Immature natural killer cell (primary cell): ENCODE measurements at regions not wholly inside any gene's neighbourhood (a gene's known extent, or its start where the extent isn't known, plus 50 kb on each side); places are given as distances from the start of the nearest gene placed in this dataset.
A peak's percentile ranks its signal among the peaks of the same experiment; 100 is the strongest.
"Not testable (repeated sequence)": the region's sequence is repeated elsewhere in the genome, so short reads cannot be mapped to it uniquely, and the experiment has no call there.

Experiments used
- DNase-seq, 3 donors: peaks; one replicate each; pipeline ENCODE4 v3.0.0; 2022; ENCODE audit warnings: mixed read lengths in 1 of 3
- H3K27ac Mint-ChIP-seq, 6 donors: one replicate each; pipeline ENCODE4 v1.8.0; 2020; ENCODE audit warnings: mixed read lengths in 6 of 6, mild to moderate bottlenecking in 5 of 6, inconsistent platforms in 4 of 6, moderate library complexity in 3 of 6
- H3K27me3 Mint-ChIP-seq, 3 donors: one replicate each; pipeline ENCODE4 v1.8.0; 2020 to 2021; ENCODE audit warnings: low read depth in 3 of 3, mild to moderate bottlenecking in 3 of 3, mixed read lengths in 3 of 3, moderate library complexity in 3 of 3, inconsistent platforms in 1 of 3
- H3K36me3 Mint-ChIP-seq, 3 donors: one replicate each; pipeline ENCODE4 v1.8.0; 2020; ENCODE audit warnings: mixed read lengths in 3 of 3, inconsistent platforms in 2 of 3, mild to moderate bottlenecking in 2 of 3
- H3K4me1 Mint-ChIP-seq, 2 donors: one replicate each; pipeline ENCODE4 v1.8.0; 2020; ENCODE audit warnings: inconsistent platforms in 2 of 2, mild to moderate bottlenecking in 2 of 2, mixed read lengths in 2 of 2, moderate library complexity in 1 of 2
- H3K4me3 Mint-ChIP-seq, 5 donors: one replicate each; pipeline ENCODE4 v1.8.0; 2020; ENCODE audit warnings: mild to moderate bottlenecking in 5 of 5, mixed read lengths in 5 of 5, inconsistent platforms in 3 of 5, moderate library complexity in 3 of 5
- H3K9me3 Mint-ChIP-seq, 6 donors: one replicate each; pipeline ENCODE4 v1.8.0; 2020; ENCODE audit warnings: mild to moderate bottlenecking in 6 of 6, mixed read lengths in 6 of 6, inconsistent platforms in 4 of 6, moderate library complexity in 3 of 6

DNA sequence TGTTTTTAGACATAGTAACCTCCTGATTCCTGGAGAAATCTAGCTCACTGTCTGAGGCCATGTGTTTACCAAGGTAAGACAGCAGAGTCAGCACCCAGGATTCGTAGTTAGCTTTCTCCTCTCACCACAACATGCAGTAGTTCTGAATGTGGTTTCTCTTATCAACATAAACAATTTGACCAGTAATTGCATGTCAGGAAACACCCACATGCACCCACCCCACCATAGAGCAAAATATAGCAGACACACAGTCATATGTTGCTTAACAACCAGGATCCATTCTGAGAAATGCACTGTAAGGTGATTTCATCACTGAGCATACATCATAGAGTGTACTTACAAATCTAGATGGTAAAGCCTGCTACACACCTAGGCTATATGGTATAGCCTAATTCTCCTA is 1004.0 kb downstream of the ANKRD7 start:
- H3K27ac Mint-ChIP-seq: no peak overlapping the region
- no peak for DNase-seq
- no peaks in the 10 kb centered on the region for H3K4me1 Mint-ChIP-seq
- no peak overlapping the region for H3K4me3 Mint-ChIP-seq
- H3K9me3 Mint-ChIP-seq: peaks cover 6 to 33% (median 14%) of the 10 kb centered on the region in 6 donors
- no peaks in the 10 kb centered on the region for H3K36me3 Mint-ChIP-seq
- no peaks in the 10 kb centered on the region for H3K27me3 Mint-ChIP-seq

- H3K4me1 Mint-ChIP-seq: no peaks in the 10 kb centered on the region
Observed at GRCh38 chr7:119232091-119232490, 1007.6 kb downstream of the ANKRD7 start.

DNA sequence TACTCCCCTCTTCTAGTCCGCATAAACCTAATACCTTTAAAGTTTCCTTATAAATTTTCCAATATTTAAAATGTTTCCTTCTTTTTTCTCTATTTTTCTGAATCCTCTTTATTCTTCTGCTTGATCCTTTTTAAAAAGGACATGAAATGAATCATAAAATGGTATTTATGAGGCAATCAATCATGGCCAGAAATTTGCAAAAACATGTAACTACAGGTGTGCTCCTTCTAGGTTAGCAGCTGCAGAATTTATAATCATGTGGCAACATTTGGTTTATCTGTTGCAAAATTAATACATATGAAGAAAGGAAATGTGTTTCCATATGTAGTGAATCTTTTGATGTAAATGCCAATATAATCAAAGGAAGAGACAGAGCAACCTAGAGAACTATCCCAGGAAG is 1008.5 kb downstream of the ANKRD7 start:
- peaks cover 0 to 37% (median 13%) of the 10 kb centered on the region in 6 donors for H3K9me3 Mint-ChIP-seq
- H3K27me3 Mint-ChIP-seq: no peaks in the 10 kb centered on the region
- no peak overlapping the region for H3K4me3 Mint-ChIP-seq
- H3K4me1 Mint-ChIP-seq: no peaks in the 10 kb centered on the region
- DNase-seq: no peak
- H3K36me3 Mint-ChIP-seq: no peaks in the 10 kb centered on the region
- H3K27ac Mint-ChIP-seq: no peak overlapping the region

More at GRCh38 chr7:119232091-119232490, 1007.6 kb downstream of the ANKRD7 start:
- Mint-ChIP-seq H3K4me3 (no peak overlapping the region), H3K36me3 (no peaks in the 10 kb centered on the region), H3K27ac (no peak overlapping the region), H3K27me3 (no peaks in the 10 kb centered on the region), H3K9me3 (peaks cover 0 to 44% (median 15%) of the 10 kb centered on the region in 6 donors)
- DNase-seq: no peak

GRCh38 chr7:119252962-119253361 is 1020.0 kb upstream of the KCND2 start:
- Mint-ChIP-seq H3K27me3 (peaks cover 0 to 2% (median 0%) of the 10 kb centered on the region in 3 donors), H3K36me3 (no peaks in the 10 kb centered on the region), H3K4me1 (no peaks in the 10 kb centered on the region), H3K4me3 (no peak overlapping the region), H3K27ac (no peak overlapping the region), H3K9me3 (peaks cover 0 to 6% (median 3%) of the 10 kb centered on the region in 6 donors)
- no peak for DNase-seq

DNA sequence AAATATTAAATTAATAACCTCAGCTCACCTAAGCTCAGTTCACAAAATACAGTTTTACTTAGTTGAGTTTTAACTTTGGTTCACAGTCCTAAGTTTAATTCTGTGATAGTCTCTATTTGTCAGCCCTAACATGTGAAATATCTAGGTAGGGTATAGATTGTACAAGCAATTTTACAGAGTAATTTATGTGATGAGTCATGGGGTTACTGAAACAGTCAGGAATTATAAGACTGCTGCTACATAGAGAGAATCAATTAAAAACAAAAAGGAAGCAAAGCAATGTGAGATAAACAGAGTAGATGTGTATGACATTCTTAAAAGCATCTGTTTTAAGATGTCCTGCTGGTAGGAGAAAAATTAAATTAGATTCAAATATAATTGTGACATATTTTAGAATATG is 1018.2 kb upstream of the KCND2 start:
- Mint-ChIP-seq H3K4me3 (no peak overlapping the region), H3K9me3 (peaks cover 0 to 14% (median 6%) of the 10 kb centered on the region in 6 donors), H3K36me3 (no peaks in the 10 kb centered on the region), H3K4me1 (no peaks in the 10 kb centered on the region), H3K27me3 (peaks cover 0 to 2% (median 0%) of the 10 kb centered on the region in 3 donors), H3K27ac (no peak overlapping the region)
- DNase-seq: no peak

DNA sequence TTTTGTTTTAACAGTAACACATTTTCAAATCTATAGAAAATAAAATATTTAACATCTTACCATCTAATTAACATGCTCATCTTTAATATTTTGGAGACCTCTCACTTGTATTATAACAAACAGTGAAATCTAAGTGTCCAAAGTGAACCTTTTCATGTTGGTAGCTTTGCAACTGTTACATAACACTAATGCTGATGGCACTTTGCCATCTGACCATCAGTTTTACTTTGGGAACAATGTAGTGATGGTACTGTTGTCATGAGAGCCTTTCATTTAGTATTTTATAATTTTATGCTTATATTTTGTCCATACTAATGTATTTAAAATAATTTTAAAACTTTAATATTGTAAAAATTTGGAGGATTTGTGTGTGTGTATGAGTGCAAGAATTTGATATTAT is 1017.0 kb upstream of the KCND2 start:
- Mint-ChIP-seq H3K4me3 (no peak overlapping the region), H3K9me3 (peaks cover 0 to 14% (median 4%) of the 10 kb centered on the region in 6 donors), H3K27ac (no peak overlapping the region), H3K36me3 (no peaks in the 10 kb centered on the region), H3K27me3 (peaks cover 0 to 2% (median 0%) of the 10 kb centered on the region in 3 donors), H3K4me1 (no peaks in the 10 kb centered on the region)
- DNase-seq: no peak

DNA sequence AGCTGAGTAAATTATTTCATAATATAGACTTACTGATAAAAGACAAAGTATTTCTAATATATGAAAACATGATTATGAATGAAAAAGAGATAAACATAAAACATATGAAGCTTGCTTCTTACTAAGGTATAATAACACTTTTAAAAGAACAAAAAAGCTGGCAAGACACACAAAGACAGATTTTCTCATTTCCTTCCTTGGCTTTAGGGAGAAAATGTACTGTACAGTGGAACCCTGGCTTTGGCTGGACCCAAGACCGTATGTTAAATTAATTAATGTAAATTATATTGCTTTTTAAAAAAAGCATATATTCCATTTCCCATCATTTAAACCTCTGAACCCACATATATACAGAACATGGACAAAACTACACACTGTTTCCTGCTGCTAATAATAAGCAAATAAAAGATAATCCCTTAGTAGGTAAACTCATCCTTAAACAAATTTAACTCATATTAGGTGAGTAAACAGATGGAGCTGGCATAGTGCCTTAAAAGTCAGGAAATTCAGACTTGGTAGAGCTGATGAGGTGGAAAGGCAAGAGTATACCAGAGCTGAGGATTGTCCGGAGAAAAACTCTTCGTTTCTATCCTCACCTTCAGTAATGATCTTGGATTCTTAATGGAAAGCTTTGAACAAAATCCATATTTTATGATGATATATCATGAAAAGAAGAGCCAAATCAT is 1016.4 kb upstream of the KCND2 start:
- H3K27ac Mint-ChIP-seq: no peak overlapping the region
- no peaks in the 10 kb centered on the region for H3K36me3 Mint-ChIP-seq
- H3K4me1 Mint-ChIP-seq: no peaks in the 10 kb centered on the region
- H3K9me3 Mint-ChIP-seq: peaks cover 0 to 11% (median 4%) of the 10 kb centered on the region in 6 donors
- H3K27me3 Mint-ChIP-seq: peaks cover 0 to 2% (median 0%) of the 10 kb centered on the region in 3 donors
- DNase-seq: no peak
- H3K4me3 Mint-ChIP-seq: no peak overlapping the region

- peaks cover 8 to 44% (median 24%) of the 10 kb centered on the region in 6 donors for H3K9me3 Mint-ChIP-seq
- H3K4me1 Mint-ChIP-seq, H3K27me3 Mint-ChIP-seq, DNase-seq, H3K36me3 Mint-ChIP-seq, H3K27ac Mint-ChIP-seq, H3K4me3 Mint-ChIP-seq: not testable (repeated sequence)
Observed at GRCh38 chr7:119266790-119267189, 1006.2 kb upstream of the KCND2 start.

DNA sequence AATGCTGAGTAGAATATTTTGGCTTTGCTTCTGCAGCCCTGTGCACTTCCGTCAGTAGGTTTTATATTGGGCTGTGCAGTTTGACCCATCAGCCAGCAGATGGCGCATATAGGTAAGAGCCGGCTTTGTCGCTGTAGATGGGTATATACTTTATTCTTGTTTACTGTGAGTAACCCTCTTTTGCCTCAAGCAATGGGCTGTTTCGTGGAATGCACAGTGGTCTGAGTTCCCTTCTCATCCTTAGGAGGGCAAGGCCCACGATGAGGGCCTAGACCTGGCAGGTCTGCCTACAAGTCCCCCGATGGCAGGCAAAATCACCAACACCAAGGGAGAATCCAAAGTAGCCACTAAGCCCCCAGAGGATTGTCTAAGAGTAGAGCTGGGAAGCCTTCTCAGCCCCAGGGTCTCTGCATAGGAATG is 1002.9 kb upstream of the KCND2 start:
- Mint-ChIP-seq H3K9me3 (peaks cover 8 to 37% (median 15%) of the 10 kb centered on the region in 6 donors), H3K27ac (no peak overlapping the region), H3K36me3 (no peaks in the 10 kb centered on the region), H3K27me3 (peaks cover 0 to 3% (median 0%) of the 10 kb centered on the region in 3 donors), H3K4me1 (no peaks in the 10 kb centered on the region), H3K4me3 (no peak overlapping the region)
- peak in 1 of 3 donors; percentile 4 for DNase-seq

- DNase-seq: no peak
- Mint-ChIP-seq H3K36me3 (no peaks in the 10 kb centered on the region), H3K27me3 (peaks cover 0 to 3% (median 0%) of the 10 kb centered on the region in 3 donors), H3K27ac (no peak overlapping the region), H3K4me3 (no peak overlapping the region), H3K9me3 (peaks cover 7 to 31% (median 14%) of the 10 kb centered on the region in 6 donors), H3K4me1 (no peaks in the 10 kb centered on the region)
Observed at GRCh38 chr7:119270644-119271043, 1002.3 kb upstream of the KCND2 start.

- Mint-ChIP-seq H3K36me3 (no peaks in the 10 kb centered on the region), H3K9me3 (peaks cover 6 to 25% (median 14%) of the 10 kb centered on the region in 6 donors), H3K27ac (no peak overlapping the region), H3K4me3 (no peak overlapping the region), H3K27me3 (peaks cover 0 to 1% (median 0%) of the 10 kb centered on the region in 3 donors), H3K4me1 (no peaks in the 10 kb centered on the region)
- DNase-seq: no peak
Observed at GRCh38 chr7:119271147-119271779, 1001.7 kb upstream of the KCND2 start.

DNA sequence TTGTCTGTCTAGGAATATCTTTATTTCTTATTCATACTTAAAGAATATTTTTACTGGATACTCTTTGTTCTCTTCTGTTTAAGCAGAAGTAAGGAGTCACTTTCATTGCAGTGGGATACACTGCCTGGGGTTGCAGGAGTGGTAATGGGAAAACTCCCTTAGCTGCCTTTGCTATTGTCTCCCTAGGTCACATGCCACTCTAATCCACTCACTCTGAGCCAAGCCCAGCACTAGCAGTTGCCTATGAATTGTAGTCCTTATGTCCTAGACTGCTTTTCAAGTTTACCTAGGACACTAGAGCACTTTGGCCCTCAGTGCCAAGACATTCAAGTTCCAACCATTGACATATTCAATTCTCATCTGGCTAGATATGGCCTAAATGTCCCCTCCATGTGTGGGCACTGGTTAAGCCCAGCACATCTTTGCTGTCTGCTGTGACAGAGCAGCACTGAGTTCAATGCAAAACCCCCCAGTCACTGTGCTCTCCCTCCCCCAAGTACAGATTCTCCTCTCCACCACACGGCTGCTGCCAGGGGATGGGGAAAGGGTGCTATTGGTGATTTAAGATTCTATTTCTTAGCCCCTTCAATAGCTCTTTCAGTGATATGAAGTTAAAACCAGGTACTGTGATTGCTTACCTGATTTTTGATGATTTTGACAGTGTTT is 991.7 kb upstream of the KCND2 start:
- DNase-seq: no peak
- H3K27me3 Mint-ChIP-seq: peaks cover 0 to 4% (median 0%) of the 10 kb centered on the region in 3 donors
- no peaks in the 10 kb centered on the region for H3K4me1 Mint-ChIP-seq
- H3K9me3 Mint-ChIP-seq: peaks cover 2 to 49% (median 15%) of the 10 kb centered on the region in 6 donors
- no peak overlapping the region for H3K27ac Mint-ChIP-seq
- no peak overlapping the region for H3K4me3 Mint-ChIP-seq
- H3K36me3 Mint-ChIP-seq: peaks cover 0 to 4% (median 0%) of the 10 kb centered on the region in 3 donors

GRCh38 chr7:119283353-119283752 is 989.6 kb upstream of the KCND2 start:
- no peak for DNase-seq
- peaks cover 0 to 4% (median 0%) of the 10 kb centered on the region in 3 donors for H3K27me3 Mint-ChIP-seq
- peaks cover 2 to 40% (median 14%) of the 10 kb centered on the region in 6 donors for H3K9me3 Mint-ChIP-seq

DNA sequence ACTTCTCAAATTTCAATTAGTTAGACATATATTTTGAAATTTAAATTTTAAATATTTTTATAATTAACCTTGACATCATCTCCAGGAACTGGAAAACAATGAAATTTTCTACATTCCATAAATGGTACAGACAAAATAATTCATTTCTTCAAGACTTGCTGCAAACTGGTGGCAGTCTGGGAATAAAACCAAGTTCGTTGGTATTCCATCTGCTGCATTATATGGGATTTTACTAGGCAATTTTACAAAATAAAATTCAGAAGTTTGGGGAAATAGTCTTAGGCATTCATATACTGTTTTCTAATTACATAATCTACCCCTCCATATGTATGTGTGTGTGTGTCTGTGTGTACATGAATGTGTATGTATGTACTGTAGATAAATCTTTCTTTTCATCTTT is 984.6 kb upstream of the KCND2 start:
- Mint-ChIP-seq H3K36me3 (no peaks in the 10 kb centered on the region), H3K4me3 (no peak overlapping the region), H3K27ac (no peak overlapping the region), H3K4me1 (no peaks in the 10 kb centered on the region), H3K9me3 (peaks cover 0 to 17% (median 3%) of the 10 kb centered on the region in 6 donors), H3K27me3 (peaks cover 0 to 2% (median 0%) of the 10 kb centered on the region in 3 donors)
- DNase-seq: no peak

More at GRCh38 chr7:119283353-119283752, 989.6 kb upstream of the KCND2 start:
- Mint-ChIP-seq H3K4me1 (no peaks in the 10 kb centered on the region), H3K36me3 (peaks cover 0 to 4% (median 0%) of the 10 kb centered on the region in 3 donors), H3K4me3 (no peak overlapping the region), H3K27ac (no peak overlapping the region)
